Esophagus squamous epithelium (tissue), 4 donors: ENCODE measurements at regions not wholly inside any gene's neighbourhood (a gene's known extent, or its start where the extent isn't known, plus 50 kb on each side); places are given as distances from the start of the nearest gene placed in this dataset.

ENCODE experiments used
- CTCF ChIP-seq, 6 experiments: fragments of 450-650 bp in 4 of 6; fragments of 200-600 bp in 2 of 6; sonication (generic) in 2 of 6; IDR thresholded peaks; one replicate each; pipeline ENCODE4 v1.5.1; 2016 to 2019; ENCODE audit warnings: antibody characterized with exemption in 6 of 6, mild to moderate bottlenecking in 4 of 6, moderate library complexity in 4 of 6
- POLR2A ChIP-seq, 4 donors: fragments of 450-650 bp; IDR thresholded peaks; one replicate each; pipeline ENCODE4 v1.6.1; 2017; ENCODE audit warnings: antibody characterized with exemption in 4 of 4, mild to moderate bottlenecking in 4 of 4, moderate library complexity in 3 of 4

GRCh38 chr1:4935807-4936206, 281.4 kb downstream of the AJAP1 start:
- TF ChIP-seq POLR2A (IDR thresholded peaks at IDR 0.05) (no peak), CTCF (IDR thresholded peaks at IDR 0.05) (no peak)
